Neutrophil (primary cell): ENCODE measurements at regions not wholly inside any gene's neighbourhood (a gene's known extent, or its start where the extent isn't known, plus 50 kb on each side); places are given as distances from the start of the nearest gene placed in this dataset.

Source experiments
- H3K27ac ChIP-seq: fragments of 200-600 bp; sonication (generic); 2 replicates; pipeline ENCODE4 v1.5.1; 2016; ENCODE audit warnings: mild to moderate bottlenecking, moderate library complexity
- H3K27me3 ChIP-seq: fragments of 200-600 bp; sonication (generic); 2 replicates; pipeline ENCODE4 v1.6.0; 2016; ENCODE audit warnings: mild to moderate bottlenecking
- H3K36me3 ChIP-seq: fragments of 200-600 bp; sonication (generic); 2 replicates; pipeline ENCODE4 v1.5.1; 2017
- H3K4me1 ChIP-seq, 2 experiments: fragments of 200-600 bp in 1 of 2; sonication (generic) in 1 of 2; 1 replicate in 1 of 2; 2 replicates in 1 of 2; pipeline versions ENCODE4 v1.5.1 to v1.6.1; 2013 to 2016; ENCODE audit warnings: low read depth in 1 of 2, low read length in 1 of 2, mild to moderate bottlenecking in 1 of 2, moderate library complexity in 1 of 2; ENCODE audit not compliant: control insufficient read depth in 1 of 2, insufficient read depth in 1 of 2
- H3K4me3 ChIP-seq, 2 experiments: fragments of 200-600 bp in 1 of 2; sonication (generic) in 1 of 2; 1 replicate in 1 of 2; 2 replicates in 1 of 2; pipeline ENCODE4 v1.5.1; 2013 to 2016; ENCODE audit warnings: low read depth in 1 of 2, low read length in 1 of 2, mild to moderate bottlenecking in 1 of 2, moderate library complexity in 1 of 2
- H3K9me3 ChIP-seq: fragments of 200-600 bp; sonication (generic); 2 replicates; pipeline ENCODE4 v1.5.1; 2016
- CTCF ChIP-seq: fragments of 200-600 bp; sonication (generic); IDR thresholded peaks from 2 replicates; pipeline ENCODE4 v1.5.1; 2016; ENCODE audit warnings: antibody characterized with exemption

GRCh38 chr11:70734379-70734778, 336.1 kb downstream of the CTTN start:
- TF ChIP-seq CTCF, result no peak
- Histone ChIP-seq H3K36me3 (no peaks in the 10 kb centered on the region), H3K27ac (no peak overlapping the region), H3K9me3 (no peaks in the 10 kb centered on the region), H3K27me3 (no peaks in the 10 kb centered on the region), H3K4me3 (no peak overlapping the region), H3K4me1 (no peaks in the 10 kb centered on the region)

GRCh38 chr11:70734911-70735310, 336.6 kb downstream of the CTTN start:
- no peaks in the 10 kb centered on the region for H3K27me3 ChIP-seq
- H3K36me3 ChIP-seq, result no peaks in the 10 kb centered on the region
- H3K4me3 ChIP-seq, result no peak overlapping the region
- H3K4me1 ChIP-seq, result no peaks in the 10 kb centered on the region
- H3K9me3 ChIP-seq, result no peaks in the 10 kb centered on the region
- no peak for TF ChIP-seq CTCF
- H3K27ac ChIP-seq, result no peak overlapping the region

- no peaks in the 10 kb centered on the region for H3K36me3 ChIP-seq
- H3K27me3 ChIP-seq, result no peaks in the 10 kb centered on the region
- no peak overlapping the region for H3K27ac ChIP-seq
- H3K9me3 ChIP-seq, result no peaks in the 10 kb centered on the region
- no peak for TF ChIP-seq CTCF
- H3K4me1 ChIP-seq, result no peaks in the 10 kb centered on the region
- no peak overlapping the region for H3K4me3 ChIP-seq
These were observed 337.6 kb downstream of the CTTN start for GRCh38 chr11:70735976-70736375.

GRCh38 chr11:70736461-70736860, 338.1 kb downstream of the CTTN start:
- H3K4me1 ChIP-seq, result no peaks in the 10 kb centered on the region
- TF ChIP-seq CTCF, result no peak
- H3K27me3 ChIP-seq, result no peaks in the 10 kb centered on the region
- H3K9me3 ChIP-seq, result no peaks in the 10 kb centered on the region
- H3K4me3 ChIP-seq, result no peak overlapping the region
- H3K27ac ChIP-seq, result no peak overlapping the region
- no peaks in the 10 kb centered on the region for H3K36me3 ChIP-seq

- H3K36me3 ChIP-seq, result no peaks in the 10 kb centered on the region
- no peaks in the 10 kb centered on the region for H3K27me3 ChIP-seq
- no peaks in the 10 kb centered on the region for H3K9me3 ChIP-seq
- H3K4me1 ChIP-seq, result no peaks in the 10 kb centered on the region
- no peak overlapping the region for H3K4me3 ChIP-seq
- no peak overlapping the region for H3K27ac ChIP-seq
- TF ChIP-seq CTCF, result no peak
These were observed 338.8 kb downstream of the CTTN start for GRCh38 chr11:70736937-70737640.
